Activated CD8-positive, alpha-beta T cell treated with anti-CD3 and anti-CD28 coated beads for 36 hours (primary cell): ENCODE measurements at regions not wholly inside any gene's neighbourhood (a gene's known extent, or its start where the extent isn't known, plus 50 kb on each side); places are given as distances from the start of the nearest gene placed in this dataset.

Experiments used
- ATAC-seq: fragments of 200-7000 bp; cut with Tn5 transposase; one replicate; pipeline ENCODE4 v1.10.0; 2021; ENCODE audit warnings: mild to moderate bottlenecking, moderate library complexity
- CTCF ChIA-PET: fragments of 350-600 bp; sonication (Branson Sonifier 250); formaldehyde crosslinking; loops from one replicate; lab custom pipeline; 2021; ENCODE audit warnings: antibody characterized with exemption; lab: Charles Lee
- POLR2A ChIA-PET: fragments of 350-600 bp; sonication (Branson Sonifier 250); formaldehyde crosslinking; loops from one replicate; lab custom pipeline; 2021; ENCODE audit warnings: antibody characterized with exemption; lab: Charles Lee
- DNase-seq: peaks from one replicate; pipeline ENCODE4 v3.0.0-alpha.2; 2020
- H3K27ac Mint-ChIP-seq: one replicate; pipeline ENCODE4 v1.8.0; 2021; ENCODE audit warnings: mild to moderate bottlenecking, mixed read lengths
- H3K27me3 Mint-ChIP-seq: one replicate; pipeline ENCODE4 v1.8.0; 2021; ENCODE audit warnings: mixed read lengths
- H3K36me3 Mint-ChIP-seq: one replicate; pipeline ENCODE4 v1.8.0; 2021; ENCODE audit warnings: low read depth, mixed read lengths
- H3K4me1 Mint-ChIP-seq: one replicate; pipeline ENCODE4 v1.8.0; 2021; ENCODE audit warnings: low read depth, mixed read lengths
- H3K4me3 Mint-ChIP-seq: one replicate; pipeline ENCODE4 v1.8.0; 2021; ENCODE audit warnings: mild to moderate bottlenecking, moderate library complexity, mixed read lengths
- H3K9me3 Mint-ChIP-seq: one replicate; pipeline ENCODE4 v1.8.0; 2021; ENCODE audit warnings: mixed read lengths
- intact Hi-C: fragments of 100-400 bp; cut with micrococcal nuclease; formaldehyde crosslinking; loops from one replicate; pipeline ENCODE4 v1.10.0; 2022
- TF ChIP-seq, protein P1 (sequence below): fragments of 200-600 bp; IDR thresholded peaks from one replicate; pipeline ENCODE4 v1.8.0; 2022; ENCODE audit warnings: antibody characterized with exemption, mild to moderate bottlenecking

DNA sequence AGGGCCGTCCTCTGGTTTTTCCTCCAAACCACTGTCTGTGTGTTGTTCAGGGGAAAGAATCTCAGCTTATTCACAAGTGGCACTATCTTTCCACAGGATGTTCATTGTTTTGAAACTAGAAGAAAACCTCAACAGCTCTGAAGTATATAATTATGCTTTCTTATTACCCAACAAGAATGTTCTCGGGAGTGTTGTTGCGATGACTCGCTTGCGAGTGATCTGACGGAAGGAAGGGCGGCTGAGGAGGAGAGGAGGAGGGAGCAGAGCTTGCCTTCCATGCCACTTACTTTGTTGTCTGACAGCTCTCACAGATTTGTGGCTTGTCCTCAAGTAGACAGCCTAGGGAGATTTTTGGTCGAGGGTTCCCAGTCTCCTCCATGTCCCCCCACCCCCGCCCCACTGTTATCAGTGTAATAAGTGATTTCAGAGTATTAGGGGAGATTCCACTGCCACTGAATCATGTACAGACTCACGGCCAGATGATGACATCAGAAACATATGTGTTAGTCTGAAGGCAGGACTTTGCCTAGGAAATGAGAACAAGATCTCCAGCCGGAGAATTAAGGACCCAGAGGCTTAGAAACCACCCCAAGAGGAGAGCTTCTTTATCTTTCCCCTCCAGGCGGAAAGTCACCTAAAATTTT, 80.7 kb upstream of the CCN6 start:
- H3K9me3 Mint-ChIP-seq, result no peaks in the 10 kb centered on the region
- ChIA-PET POLR2A (interaction anchor here (0.7 to 3.1 kb wide), 13 partner anchors 9 to 135 kb away, joined by 3 to 18 read pairs (median 4); partner anchors contain the start of gene FYN), CTCF (interaction anchor here (0.6 to 3.2 kb wide), 15 partner anchors 8 to 271 kb away, joined by 3 to 19 read pairs (median 4); no protein-coding TSS in a partner anchor)
- intact Hi-C loops, result loop anchor here (5.0 kb wide), 2 partner anchors 51 to 101 kb away; partner anchors contain the start of gene FYN
- DNase-seq (peak; percentile 75), ATAC-seq (peak; percentile 85)
- TF ChIP-seq, protein P1, sequence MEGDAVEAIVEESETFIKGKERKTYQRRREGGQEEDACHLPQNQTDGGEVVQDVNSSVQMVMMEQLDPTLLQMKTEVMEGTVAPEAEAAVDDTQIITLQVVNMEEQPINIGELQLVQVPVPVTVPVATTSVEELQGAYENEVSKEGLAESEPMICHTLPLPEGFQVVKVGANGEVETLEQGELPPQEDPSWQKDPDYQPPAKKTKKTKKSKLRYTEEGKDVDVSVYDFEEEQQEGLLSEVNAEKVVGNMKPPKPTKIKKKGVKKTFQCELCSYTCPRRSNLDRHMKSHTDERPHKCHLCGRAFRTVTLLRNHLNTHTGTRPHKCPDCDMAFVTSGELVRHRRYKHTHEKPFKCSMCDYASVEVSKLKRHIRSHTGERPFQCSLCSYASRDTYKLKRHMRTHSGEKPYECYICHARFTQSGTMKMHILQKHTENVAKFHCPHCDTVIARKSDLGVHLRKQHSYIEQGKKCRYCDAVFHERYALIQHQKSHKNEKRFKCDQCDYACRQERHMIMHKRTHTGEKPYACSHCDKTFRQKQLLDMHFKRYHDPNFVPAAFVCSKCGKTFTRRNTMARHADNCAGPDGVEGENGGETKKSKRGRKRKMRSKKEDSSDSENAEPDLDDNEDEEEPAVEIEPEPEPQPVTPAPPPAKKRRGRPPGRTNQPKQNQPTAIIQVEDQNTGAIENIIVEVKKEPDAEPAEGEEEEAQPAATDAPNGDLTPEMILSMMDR, result no peak
- H3K4me1 Mint-ChIP-seq, result peaks cover 64% of the 10 kb centered on the region
- H3K27me3 Mint-ChIP-seq, result no peaks in the 10 kb centered on the region
- H3K36me3 Mint-ChIP-seq, result no peaks in the 10 kb centered on the region
- H3K27ac Mint-ChIP-seq, result peak overlapping the region; percentile 93
- H3K4me3 Mint-ChIP-seq, result peak overlapping the region; percentile 63

DNA sequence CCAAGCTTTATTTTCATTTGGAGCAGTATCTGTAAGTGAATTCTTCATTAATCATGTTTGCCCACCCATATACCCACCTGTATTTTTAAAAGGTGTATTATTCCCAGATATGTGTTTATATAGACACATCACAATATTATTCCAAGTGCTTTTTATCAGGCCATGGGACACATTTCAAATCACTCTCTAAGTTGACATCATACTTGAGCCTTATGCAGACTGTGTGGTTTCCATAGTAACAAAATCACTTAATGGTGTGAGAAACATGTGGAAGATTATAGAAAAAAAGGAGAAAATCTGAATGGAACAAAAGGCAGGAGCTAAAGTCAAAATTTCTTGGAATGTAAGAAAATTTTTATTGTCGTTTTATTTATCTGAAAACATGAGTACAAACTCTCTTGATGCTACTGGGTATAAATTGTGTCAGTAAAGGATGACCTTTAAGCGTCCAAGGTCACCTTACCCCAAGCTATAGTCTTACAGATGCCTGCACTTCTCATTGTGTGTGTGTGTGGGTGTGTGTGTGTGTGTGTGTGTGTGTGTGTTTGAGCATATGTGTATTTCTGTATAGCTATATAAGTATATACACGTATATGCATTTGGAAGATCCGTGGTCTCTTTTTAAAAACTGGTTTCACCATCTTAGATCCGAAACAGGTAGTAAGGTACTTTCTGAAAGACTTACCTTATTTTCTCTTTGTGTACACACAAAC, 79.8 kb upstream of the CCN6 start:
- intact Hi-C loops, result loop anchor here (5.0 kb wide), 2 partner anchors 52 to 102 kb away; partner anchors contain the start of gene FYN
- CTCF ChIA-PET, result interaction anchor here (0.7 to 3.2 kb wide), 15 partner anchors 7 to 715 kb away, joined by 3 to 19 read pairs (median 4); a partner anchor contains a TSS
- no peaks in the 10 kb centered on the region for H3K27me3 Mint-ChIP-seq

DNA sequence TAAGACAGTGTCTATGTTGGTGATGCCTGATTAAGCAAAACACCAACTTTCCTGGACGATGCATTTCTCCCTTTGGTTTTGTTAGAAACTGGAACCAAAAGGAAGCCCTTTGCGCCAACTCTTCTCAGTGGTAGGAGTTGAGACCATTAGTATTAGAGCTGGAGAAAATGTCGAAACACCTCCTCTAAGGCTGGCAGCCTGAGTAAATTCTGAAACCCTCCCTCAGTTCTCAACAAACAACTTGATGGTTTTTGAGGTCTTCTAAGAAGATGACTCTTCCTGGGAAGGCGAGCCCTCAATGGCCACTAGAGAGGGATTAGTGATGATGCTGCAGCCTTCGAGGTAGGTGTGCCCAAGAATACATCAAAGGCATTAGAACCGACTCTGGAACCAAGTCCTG, 78.4 kb upstream of the CCN6 start:
- no peaks in the 10 kb centered on the region for H3K27me3 Mint-ChIP-seq
- POLR2A ChIA-PET, result interaction anchor here (0.6 to 2.5 kb wide), 7 partner anchors 9 to 216 kb away, joined by 3 to 18 read pairs (median 4); partner anchors contain the start of gene FYN
- peak overlapping the region; percentile 10 for H3K27ac Mint-ChIP-seq
- CTCF ChIA-PET, result interaction anchor here (1.1 to 3.0 kb wide), 5 partner anchors 9 to 41 kb away, joined by 3 to 19 read pairs (median 4); no protein-coding TSS in a partner anchor
- H3K36me3 Mint-ChIP-seq, result no peaks in the 10 kb centered on the region
- intact Hi-C loops, result no loop called here
- TF ChIP-seq, protein P1, result no peak
- no peaks in the 10 kb centered on the region for H3K9me3 Mint-ChIP-seq
- ATAC-seq (peak; percentile 19), DNase-seq (peak; percentile 45)
- no peak overlapping the region for H3K4me3 Mint-ChIP-seq
- peaks cover 86% of the 10 kb centered on the region for H3K4me1 Mint-ChIP-seq

More for the DNA sequence above, 79.8 kb upstream of the CCN6 start:
- POLR2A ChIA-PET, result interaction anchor here (0.7 to 3.1 kb wide), 11 partner anchors 10 to 136 kb away, joined by 3 to 18 read pairs (median 5); partner anchors contain the start of gene FYN
- Mint-ChIP-seq H3K4me3 (peak overlapping the region; percentile 63), H3K36me3 (no peaks in the 10 kb centered on the region), H3K27ac (peak overlapping the region; percentile 93), H3K4me1 (peaks cover 72% of the 10 kb centered on the region), H3K9me3 (no peaks in the 10 kb centered on the region)
- DNase-seq (no peak), ATAC-seq (no peak)
- TF ChIP-seq, protein P1, result no peak

GRCh38 chr6:111976139-111976538, 77.8 kb upstream of the CCN6 start:
- DNase-seq (no peak), ATAC-seq (no peak)
- no peaks in the 10 kb centered on the region for H3K9me3 Mint-ChIP-seq
- POLR2A ChIA-PET, result interaction anchor here (1.0 to 1.2 kb wide), 2 partner anchors 14 to 16 kb away, joined by 3 to 4 read pairs; no protein-coding TSS in a partner anchor
- peak overlapping the region; percentile 33 for H3K27ac Mint-ChIP-seq
- TF ChIP-seq, protein P1, result no peak
- no peak overlapping the region for H3K4me3 Mint-ChIP-seq
- CTCF ChIA-PET, result interaction anchor here (1.2 to 3.0 kb wide), 4 partner anchors 9 to 17 kb away, joined by 3 to 15 read pairs (median 6); no protein-coding TSS in a partner anchor
- intact Hi-C loops, result no loop called here
- H3K4me1 Mint-ChIP-seq, result peaks cover 89% of the 10 kb centered on the region
- H3K27me3 Mint-ChIP-seq, result no peaks in the 10 kb centered on the region
- no peaks in the 10 kb centered on the region for H3K36me3 Mint-ChIP-seq
